ENCODE measurements at regions not wholly inside any gene's neighbourhood (a gene's known extent, or its start where the extent isn't known, plus 50 kb on each side); places are given as distances from the start of the nearest gene placed in this dataset.

- no peaks in the 10 kb centered on the region for H3K4me1 ChIP-seq (ENCODE audit: control insufficient read depth in 2 of 3, insufficient read depth in 2 of 3, low read depth in 1 of 3, low read length in 3 of 3)
- no peak overlapping the region for H3K4me3 ChIP-seq (ENCODE audit: low read length in 3 of 3)
- intact Hi-C loops (cut with DNase I), result no loop called here
- FAIRE-seq, result no peak
- TF ChIP-seq CTCF (IDR thresholded peaks at IDR 0.05; ENCODE audit: borderline replicate concordance, extremely low read depth, insufficient read depth), result no peak
- H3K9ac ChIP-seq (ENCODE audit: low read length in 3 of 3), result no peak overlapping the region
- H3K9me3 ChIP-seq (ENCODE audit: control insufficient read depth in 2 of 3, insufficient read depth in 1 of 3, low read length in 3 of 3), result peaks cover 0 to 1% (median 0%) of the 10 kb centered on the region in 3 donors
- DNase-seq, result no peak
- no peaks in the 10 kb centered on the region for H3K27me3 ChIP-seq (ENCODE audit: control insufficient read depth, insufficient read depth, low read length)
- no peaks in the 10 kb centered on the region for H3K36me3 ChIP-seq (ENCODE audit: control insufficient read depth in 2 of 3, insufficient read depth in 3 of 3, low read length in 3 of 3)
- H3K27ac ChIP-seq (ENCODE audit: low read depth in 2 of 2, low read length in 2 of 2), result no peak overlapping the region
Measured at GRCh38 chr4:167767281-167767680, 325.1 kb upstream of the ANXA10 start.

- Histone ChIP-seq H3K36me3 (ENCODE audit: control insufficient read depth in 2 of 3, insufficient read depth in 3 of 3, low read length in 3 of 3) (no peaks in the 10 kb centered on the region), H3K9ac (ENCODE audit: low read length in 3 of 3) (no peak overlapping the region), H3K27ac (ENCODE audit: low read depth in 2 of 2, low read length in 2 of 2) (no peak overlapping the region), H3K4me3 (ENCODE audit: low read length in 3 of 3) (no peak overlapping the region), H3K4me1 (ENCODE audit: control insufficient read depth in 2 of 3, insufficient read depth in 2 of 3, low read depth in 1 of 3, low read length in 3 of 3) (no peaks in the 10 kb centered on the region), H3K27me3 (ENCODE audit: control insufficient read depth, insufficient read depth, low read length) (no peaks in the 10 kb centered on the region), H3K9me3 (ENCODE audit: control insufficient read depth in 2 of 3, insufficient read depth in 1 of 3, low read length in 3 of 3) (no peaks in the 10 kb centered on the region)
- intact Hi-C loops (cut with DNase I), result no loop called here
- no peak for DNase-seq
- FAIRE-seq, result no peak
- TF ChIP-seq CTCF (IDR thresholded peaks at IDR 0.05; ENCODE audit: borderline replicate concordance, extremely low read depth, insufficient read depth), result no peak
Measured at GRCh38 chr4:167774646-167775045, 317.7 kb upstream of the ANXA10 start.

- H3K4me1 ChIP-seq (ENCODE audit: control insufficient read depth in 2 of 3, insufficient read depth in 2 of 3, low read depth in 1 of 3, low read length in 3 of 3), result no peaks in the 10 kb centered on the region
- H3K27me3 ChIP-seq (ENCODE audit: control insufficient read depth, insufficient read depth, low read length), result no peaks in the 10 kb centered on the region
- no peak for DNase-seq
- H3K4me3 ChIP-seq (ENCODE audit: low read length in 3 of 3), result no peak overlapping the region
- H3K27ac ChIP-seq (ENCODE audit: low read depth in 2 of 2, low read length in 2 of 2), result no peak overlapping the region
- no peaks in the 10 kb centered on the region for H3K9me3 ChIP-seq (ENCODE audit: control insufficient read depth in 2 of 3, insufficient read depth in 1 of 3, low read length in 3 of 3)
- H3K9ac ChIP-seq (ENCODE audit: low read length in 3 of 3), result no peak overlapping the region
- intact Hi-C loops (cut with DNase I), result no loop called here
- no peak for TF ChIP-seq CTCF (IDR thresholded peaks at IDR 0.05; ENCODE audit: borderline replicate concordance, extremely low read depth, insufficient read depth)
- FAIRE-seq, result no peak
- H3K36me3 ChIP-seq (ENCODE audit: control insufficient read depth in 2 of 3, insufficient read depth in 3 of 3, low read length in 3 of 3), result no peaks in the 10 kb centered on the region
Measured at GRCh38 chr4:167775375-167775774, 317.0 kb upstream of the ANXA10 start.

GRCh38 chr4:167779280-167779679 lies 313.1 kb upstream of the ANXA10 start:
- H3K27ac ChIP-seq (ENCODE audit: low read depth in 2 of 2, low read length in 2 of 2), result no peak overlapping the region
- intact Hi-C loops (cut with DNase I), result no loop called here
- DNase-seq, result no peak
- no peaks in the 10 kb centered on the region for H3K27me3 ChIP-seq (ENCODE audit: control insufficient read depth, insufficient read depth, low read length)
- no peak overlapping the region for H3K4me3 ChIP-seq (ENCODE audit: low read length in 3 of 3)
- no peaks in the 10 kb centered on the region for H3K4me1 ChIP-seq (ENCODE audit: control insufficient read depth in 2 of 3, insufficient read depth in 2 of 3, low read depth in 1 of 3, low read length in 3 of 3)
- no peak for TF ChIP-seq CTCF (IDR thresholded peaks at IDR 0.05; ENCODE audit: borderline replicate concordance, extremely low read depth, insufficient read depth)
- FAIRE-seq, result no peak
- H3K9ac ChIP-seq (ENCODE audit: low read length in 3 of 3), result no peak overlapping the region
- no peaks in the 10 kb centered on the region for H3K9me3 ChIP-seq (ENCODE audit: control insufficient read depth in 2 of 3, insufficient read depth in 1 of 3, low read length in 3 of 3)
- H3K36me3 ChIP-seq (ENCODE audit: control insufficient read depth in 2 of 3, insufficient read depth in 3 of 3, low read length in 3 of 3), result no peaks in the 10 kb centered on the region

Data from kidney (tissue), 13 donors.